RPMI7951 (cell line): ENCODE measurements at regions not wholly inside any gene's neighbourhood (a gene's known extent, or its start where the extent isn't known, plus 50 kb on each side); places are given as distances from the start of the nearest gene placed in this dataset.

Experiments
- DNase-seq: peaks from one replicate; pipeline ENCODE4 v3.0.0-alpha.2; 2012; ENCODE audit warnings: low read depth

DNA sequence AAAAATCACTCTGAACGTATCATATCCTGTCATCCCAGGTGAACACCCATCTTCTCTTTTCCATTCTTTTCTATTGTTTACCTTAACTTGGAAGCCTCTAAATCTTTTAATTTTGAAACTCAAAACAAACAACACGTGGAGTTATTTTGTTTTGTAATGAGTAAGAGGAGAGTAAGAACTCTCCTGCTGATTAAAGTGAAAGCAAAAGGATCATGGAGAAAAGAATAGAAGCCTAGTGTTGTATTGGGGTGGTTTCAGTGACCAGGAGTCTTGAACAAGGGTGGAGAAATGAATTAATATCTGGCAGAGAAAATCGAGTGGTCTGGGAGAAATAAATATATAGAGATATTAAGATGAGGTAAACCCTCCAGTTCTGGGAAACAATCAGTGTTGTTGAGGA is 237.4 kb upstream of the UGT8 start:
- DNase-seq = no peak

DNA sequence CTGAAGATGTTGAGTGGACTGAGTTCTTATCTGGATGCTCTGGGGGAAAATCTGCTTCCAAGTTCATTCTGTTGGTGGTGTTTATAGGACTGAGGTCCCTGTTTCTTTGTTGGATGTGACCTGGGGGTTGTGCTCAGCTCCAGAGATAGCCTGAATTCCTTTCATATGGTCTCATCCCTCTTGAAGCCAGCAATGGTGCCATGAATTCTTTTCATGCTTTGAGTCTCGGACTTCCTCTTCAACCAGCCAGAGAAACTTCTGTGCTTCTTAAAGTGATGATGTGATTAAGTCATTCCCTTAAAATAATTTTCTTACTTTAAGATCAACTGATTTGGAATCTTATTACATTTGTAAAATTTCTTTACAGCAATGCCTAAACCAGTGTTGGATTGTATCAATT is 233.8 kb upstream of the UGT8 start:
- DNase-seq = peak; percentile 53

GRCh38 chr4:114365591-114365990 is 233.0 kb upstream of the UGT8 start:
- DNase-seq = no peak

GRCh38 chr4:114366368-114366767 is 232.2 kb upstream of the UGT8 start:
- DNase-seq = no peak

- no peak for DNase-seq
These were observed 229.9 kb upstream of the UGT8 start for GRCh38 chr4:114368751-114369150.

GRCh38 chr4:114373508-114373907 is 225.1 kb upstream of the UGT8 start:
- DNase-seq = no peak

- peak; percentile 11 for DNase-seq
These were observed 220.2 kb upstream of the UGT8 start for GRCh38 chr4:114378305-114378903.

DNA sequence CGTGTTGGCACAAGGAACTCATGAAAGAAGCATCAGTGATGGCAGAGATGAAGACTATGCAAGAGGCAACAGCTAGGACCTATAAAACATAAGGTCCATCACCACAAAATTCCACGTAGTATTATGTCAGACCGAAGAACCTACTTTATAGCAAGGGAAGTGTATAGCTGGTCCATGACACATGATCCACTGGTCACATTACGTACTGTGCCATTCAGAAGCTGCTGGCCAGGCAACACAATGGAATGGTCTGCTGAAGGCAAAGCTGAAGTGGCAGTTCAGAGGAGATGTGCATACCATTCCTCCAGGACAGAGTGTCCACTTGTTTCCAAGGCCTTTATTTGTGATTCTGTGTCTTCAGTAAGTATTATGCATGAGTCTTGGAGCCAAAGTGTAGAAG is 215.5 kb upstream of the UGT8 start:
- no peak for DNase-seq

- peak; percentile 78 for DNase-seq
These were observed 214.9 kb upstream of the UGT8 start for GRCh38 chr4:114383721-114384120.

- DNase-seq = peak; percentile 17
These were observed 214.0 kb upstream of the UGT8 start for GRCh38 chr4:114384629-114385028.

- no peak for DNase-seq
These were observed 213.2 kb upstream of the UGT8 start for GRCh38 chr4:114385195-114385985.

GRCh38 chr4:114386637-114387233 is 211.9 kb upstream of the UGT8 start:
- peak; percentile 11 for DNase-seq

DNA sequence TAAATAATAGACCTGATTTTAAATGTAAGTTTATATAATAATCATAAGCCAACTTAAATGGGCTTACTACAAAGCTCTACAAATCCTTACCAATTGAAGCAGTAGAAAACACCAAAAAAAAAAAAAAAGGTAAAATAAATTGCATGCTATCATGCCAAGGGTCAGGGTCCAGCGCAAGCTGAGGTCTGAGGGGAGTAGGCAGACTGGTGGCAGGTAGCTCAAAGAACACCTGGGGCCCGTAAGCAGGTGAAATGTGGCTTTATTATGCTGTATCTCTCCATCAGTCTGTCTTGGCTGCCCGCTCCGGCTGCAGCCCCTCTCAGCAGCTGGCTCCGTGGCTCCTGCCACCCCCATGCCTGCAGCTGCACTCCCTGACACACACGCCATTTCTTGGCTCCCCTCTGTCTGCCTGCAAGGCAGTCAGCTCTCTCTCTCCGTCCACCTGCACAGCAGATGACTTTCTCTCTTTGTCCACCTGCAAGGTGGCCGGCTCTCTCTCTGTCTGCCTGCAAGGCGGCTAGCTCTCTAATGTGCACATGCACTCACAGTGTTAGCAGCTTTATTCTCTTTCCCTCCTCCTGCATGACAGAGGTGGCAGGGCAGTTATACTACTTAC is 209.4 kb upstream of the UGT8 start:
- no peak for DNase-seq

DNA sequence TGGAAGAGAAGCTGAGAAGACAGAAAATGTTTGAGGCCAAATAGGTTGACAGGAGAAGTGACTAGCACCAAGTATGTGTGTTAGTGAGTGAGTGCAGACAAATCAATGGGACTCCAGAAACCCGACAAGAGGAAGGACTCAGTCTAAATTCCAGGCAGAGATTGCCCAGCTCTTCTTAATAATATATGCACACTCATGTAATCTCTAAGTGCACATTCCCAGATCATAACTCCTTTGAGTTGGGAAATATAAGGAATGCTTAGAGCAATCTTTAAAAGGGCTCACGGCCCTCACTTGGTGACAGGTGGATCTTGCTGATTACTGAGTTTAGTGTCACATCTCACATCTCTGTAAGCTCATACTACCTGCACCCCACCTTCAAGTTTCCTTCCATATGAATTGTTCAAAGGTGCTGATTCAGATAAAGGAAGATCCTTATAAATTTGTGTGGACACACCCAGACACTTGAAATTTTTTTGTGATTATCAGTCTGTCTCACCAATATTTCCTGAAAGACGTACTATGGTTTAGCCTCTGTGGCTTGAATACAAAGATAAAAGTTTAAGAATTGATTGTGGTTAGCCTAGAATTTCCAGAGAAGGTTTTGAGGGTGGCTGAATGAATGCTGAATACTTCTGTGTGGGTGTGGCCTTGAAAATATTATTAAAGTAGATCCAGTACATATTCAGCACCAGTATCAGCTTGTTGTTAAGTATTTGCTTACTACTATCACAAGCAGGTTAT is 205.1 kb upstream of the UGT8 start:
- DNase-seq = no peak

DNA sequence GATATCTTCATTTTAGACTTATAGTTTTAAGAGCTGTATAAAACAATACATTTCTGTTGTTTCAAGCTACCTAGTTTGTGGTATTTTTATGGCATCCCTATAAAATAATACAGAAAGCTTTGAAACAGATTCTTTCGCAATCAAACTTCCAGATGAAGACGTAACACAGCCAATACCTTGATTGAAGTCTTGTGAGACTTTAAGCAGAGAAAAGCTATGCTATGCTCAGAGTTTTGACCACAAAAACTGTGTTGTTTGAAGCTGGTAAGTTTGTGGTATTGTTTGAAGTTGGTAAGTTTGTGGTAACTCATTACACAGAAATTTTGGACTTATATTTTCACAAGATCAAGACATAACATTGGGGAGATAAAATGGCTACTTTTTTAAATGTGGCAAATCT is 201.8 kb upstream of the UGT8 start:
- no peak for DNase-seq

- no peak for DNase-seq
These were observed 200.2 kb upstream of the UGT8 start for GRCh38 chr4:114398410-114398809.

DNA sequence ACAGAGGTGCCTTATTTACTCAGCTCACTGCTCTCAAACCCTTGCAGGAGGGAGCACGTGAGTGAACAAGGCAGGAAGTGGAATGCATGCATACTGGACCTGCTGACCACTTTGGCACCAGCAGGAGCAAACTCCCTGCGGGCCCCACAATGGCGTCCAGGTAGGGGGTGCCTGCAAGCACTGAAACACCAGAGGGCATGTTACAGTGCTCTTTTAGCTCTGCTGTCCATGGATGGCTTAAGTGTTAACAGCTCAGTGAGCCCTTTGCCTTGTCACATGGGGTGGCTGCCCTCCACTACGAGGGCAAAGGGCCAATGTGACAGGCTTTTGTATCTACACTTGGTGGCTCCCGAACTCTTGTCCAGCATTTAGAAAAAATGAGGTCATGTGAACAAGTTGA is 199.5 kb upstream of the UGT8 start:
- no peak for DNase-seq

DNA sequence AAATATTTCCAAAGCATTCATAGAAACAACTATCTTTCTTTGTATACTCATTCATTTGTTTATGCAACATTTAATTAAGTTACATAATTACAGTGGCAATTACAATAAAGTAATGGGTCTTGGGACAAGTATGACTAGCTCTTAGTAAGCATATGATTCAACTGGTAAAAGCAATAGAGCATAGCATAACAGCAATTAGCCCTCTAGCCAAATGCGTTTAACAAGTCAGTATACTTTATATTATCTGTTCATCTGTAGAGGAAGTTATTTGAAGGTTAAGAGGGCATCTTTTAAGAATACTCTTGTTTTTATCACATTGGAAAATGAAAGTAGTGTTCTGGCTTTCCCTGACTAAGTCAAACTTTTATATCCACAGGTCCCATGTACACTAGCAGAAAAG is 198.1 kb upstream of the UGT8 start:
- DNase-seq = peak; percentile 45

GRCh38 chr4:114401483-114401882 is 197.1 kb upstream of the UGT8 start:
- no peak for DNase-seq

GRCh38 chr4:114417214-114417613 is 181.4 kb upstream of the UGT8 start:
- DNase-seq = no peak

DNA sequence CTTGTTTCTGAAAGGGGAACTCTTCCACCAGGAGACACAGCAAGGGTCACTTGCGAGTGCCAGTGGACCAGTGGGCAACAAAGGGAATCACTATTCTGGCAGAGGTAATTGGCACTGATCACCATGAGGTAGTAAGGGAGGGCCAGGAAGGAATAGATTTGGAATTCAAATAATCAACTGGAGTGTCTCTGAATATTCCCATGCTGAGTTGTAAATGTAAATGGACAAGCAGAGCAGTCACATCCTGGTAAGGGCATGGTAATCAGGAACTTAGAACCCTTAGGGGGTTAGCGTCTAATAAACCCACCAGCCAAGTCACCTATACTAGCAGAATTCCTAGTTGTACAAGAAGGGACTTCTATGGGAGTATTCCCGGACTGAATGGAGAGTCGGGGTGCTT is 178.5 kb upstream of the UGT8 start:
- DNase-seq = no peak

- no peak for DNase-seq
These were observed 175.0 kb upstream of the UGT8 start for GRCh38 chr4:114423582-114423981.
